IMR-90 (cell line): ENCODE measurements at regions not wholly inside any gene's neighbourhood (a gene's known extent, or its start where the extent isn't known, plus 50 kb on each side); places are given as distances from the start of the nearest gene placed in this dataset.

ENCODE experiments used
- ATAC-seq: fragments of 200-7000 bp; cut with Tn5 transposase; 2 replicates; pipeline ENCODE4 v1.9.1; 2020; ENCODE audit warnings: low read depth, mild to moderate bottlenecking, moderate library complexity
- BruUV-seq: library from RNA; stranded (reverse); fragments of 400-500 nt; replicated peaks from 2 replicates; lab custom pipeline; 2021; lab: Mats Ljungman, UMichigan
- CTCF ChIA-PET: fragments of 300-600 bp; formaldehyde crosslinking; extraction: SDS; loops from one replicate; lab custom pipeline; 2021; ENCODE audit warnings: antibody characterized with exemption; lab: Yijun Ruan, JAX
- POLR2A ChIA-PET: fragments of 300-600 bp; sonication (Branson Sonifier 250); formaldehyde crosslinking; loops from one replicate; lab custom pipeline; 2022; ENCODE audit warnings: antibody characterized with exemption; ENCODE audit not compliant: unreplicated experiment; lab: Charles Lee
- DNase-seq: peaks from one replicate; pipeline ENCODE4 v3.0.0; 2013
- H2AFZ ChIP-seq: replicated peaks from 2 replicates; pipeline ENCODE3; 2013; ENCODE audit warnings: low read length, mild to moderate bottlenecking; ENCODE audit not compliant: poor library complexity
- H2AK5ac ChIP-seq: 2 replicates; pipeline ENCODE4 v1.6.1; 2013; ENCODE audit warnings: low read depth, low read length, inconsistent platforms
- H2AK9ac ChIP-seq: replicated peaks from 2 replicates; pipeline ENCODE3; 2013; ENCODE audit warnings: mild to moderate bottlenecking, low read depth, low read length, moderate library complexity; ENCODE audit not compliant: poor library complexity
- H2BK120ac ChIP-seq: 2 replicates; pipeline ENCODE4 v1.6.1; 2013; ENCODE audit warnings: low read depth, low read length, inconsistent platforms
- H2BK15ac ChIP-seq: 3 replicates; pipeline ENCODE4 v1.6.1; 2013; ENCODE audit warnings: low read depth, low read length, inconsistent platforms
- H2BK20ac ChIP-seq: 2 replicates; pipeline ENCODE4 v1.6.1; 2013; ENCODE audit warnings: low read depth, mild to moderate bottlenecking, inconsistent platforms, low read length, moderate library complexity
- H2BK5ac ChIP-seq: 2 replicates; pipeline ENCODE4 v1.6.1; 2013; ENCODE audit warnings: mild to moderate bottlenecking, low read depth, low read length, inconsistent platforms; ENCODE audit not compliant: poor library complexity, severe bottlenecking
- H3K14ac ChIP-seq: replicated peaks from 2 replicates; pipeline ENCODE4 v1.6.1; 2013; ENCODE audit warnings: low read depth, low read length, inconsistent platforms
- H3K18ac ChIP-seq: 2 replicates; pipeline ENCODE4 v1.6.1; 2013; ENCODE audit warnings: low read depth, low read length, control low read depth
- H3K23ac ChIP-seq: 2 replicates; pipeline ENCODE4 v1.6.1; 2013; ENCODE audit warnings: low read depth, low read length, inconsistent platforms
- H3K27ac ChIP-seq: 2 replicates; pipeline ENCODE4 v1.5.1; 2013; ENCODE audit warnings: mild to moderate bottlenecking, control low read depth, low read length; ENCODE audit not compliant: insufficient read depth
- H3K27me3 ChIP-seq: 2 replicates; pipeline ENCODE4 v1.6.1; 2013; ENCODE audit warnings: low read length; ENCODE audit not compliant: control insufficient read depth, insufficient read depth
- H3K36me3 ChIP-seq: 2 replicates; pipeline ENCODE4 v1.6.1; 2013; ENCODE audit warnings: low read length, mixed read lengths; ENCODE audit not compliant: control insufficient read depth, insufficient read depth
- H3K4ac ChIP-seq: 2 replicates; pipeline ENCODE4 v1.6.1; 2013; ENCODE audit warnings: low read depth, low read length, inconsistent platforms
- H3K4me1 ChIP-seq: 2 replicates; pipeline ENCODE4 v1.6.1; 2013; ENCODE audit warnings: low read length, mixed read lengths; ENCODE audit not compliant: control insufficient read depth, insufficient read depth
- H3K4me2 ChIP-seq: 2 replicates; pipeline ENCODE4 v1.6.1; 2013; ENCODE audit warnings: low read depth, mild to moderate bottlenecking, control low read depth, low read length, moderate library complexity
- H3K4me3 ChIP-seq: 2 replicates; pipeline ENCODE4 v1.5.1; 2013; ENCODE audit warnings: low read depth, mild to moderate bottlenecking, control low read depth, low read length, moderate library complexity; ENCODE audit not compliant: insufficient read depth
- H3K56ac ChIP-seq: 2 replicates; pipeline ENCODE4 v1.6.1; 2013; ENCODE audit warnings: low read length, inconsistent platforms; ENCODE audit not compliant: insufficient read depth; ENCODE audit errors: extremely low read depth
- H3K79me1 ChIP-seq, 2 experiments: 2 replicates each; pipeline ENCODE4 v1.6.1; 2013; ENCODE audit warnings: low read length in 2 of 2, inconsistent platforms in 1 of 2, low read depth in 1 of 2
- H3K9ac ChIP-seq: 2 replicates; pipeline ENCODE4 v1.6.1; 2013; ENCODE audit warnings: low read depth, low read length, control low read depth
- H3K9me1 ChIP-seq: 2 replicates; pipeline ENCODE4 v1.6.1; 2013; ENCODE audit warnings: low read length, inconsistent platforms; ENCODE audit not compliant: insufficient read depth
- H3K9me3 ChIP-seq: 2 replicates; pipeline ENCODE4 v1.6.1; 2013; ENCODE audit warnings: low read length; ENCODE audit not compliant: control insufficient read depth, insufficient read depth
- H4K20me1 ChIP-seq: 2 replicates; pipeline ENCODE4 v1.6.1; 2013; ENCODE audit warnings: low read length, inconsistent platforms; ENCODE audit not compliant: insufficient read depth
- H4K5ac ChIP-seq: 2 replicates; pipeline ENCODE4 v1.6.1; 2013; ENCODE audit warnings: mild to moderate bottlenecking, low read depth, low read length, control low read depth
- H4K8ac ChIP-seq, 2 experiments: 2 replicates each; pipeline ENCODE4 v1.6.1; 2013; ENCODE audit warnings: low read depth in 2 of 2, low read length in 2 of 2, control low read depth in 1 of 2, inconsistent platforms in 1 of 2
- H4K91ac ChIP-seq: 2 replicates; pipeline ENCODE4 v1.6.1; 2013; ENCODE audit warnings: low read depth, low read length, inconsistent platforms; ENCODE audit not compliant: insufficient read depth
- BHLHE40 ChIP-seq: fragments of 150-350 bp; IDR thresholded peaks from 2 replicates; pipeline ENCODE4 v1.6.1; 2016; ENCODE audit warnings: mild to moderate bottlenecking, low read depth, low read length
- CEBPB ChIP-seq: IDR thresholded peaks from 2 replicates; pipeline ENCODE4 v1.6.1; 2012; ENCODE audit warnings: low read depth, low read length, improper control_type of control experiment
- MXI1 ChIP-seq: IDR thresholded peaks from 2 replicates; pipeline ENCODE4 v1.6.1; 2012; ENCODE audit warnings: low read depth, mild to moderate bottlenecking, low read length, moderate library complexity, borderline replicate concordance
- NFE2L2 ChIP-seq: fragments of 150-350 bp; IDR thresholded peaks from 2 replicates; pipeline ENCODE4 v1.6.1; 2016; ENCODE audit warnings: low read depth, mild to moderate bottlenecking, low read length
- RAD21 ChIP-seq: IDR thresholded peaks from 2 replicates; pipeline ENCODE4 v1.6.1; 2012; ENCODE audit warnings: low read length, improper control_type of control experiment
- SMC3 ChIP-seq: fragments of 150-350 bp; IDR thresholded peaks from 2 replicates; pipeline ENCODE4 v1.6.1; 2016; ENCODE audit warnings: low read depth, mild to moderate bottlenecking, antibody characterized with exemption, low read length, moderate library complexity
- WGBS, 2 experiments: methylation state at CpG; one replicate each; pipeline versions ENCODE4 v1.1.5 to v1.1.7; 2013; ENCODE audit warnings: missing lambda C conversion rate in 2 of 2; ENCODE audit not compliant: insufficient read length in 1 of 2; ENCODE audit errors: extremely low coverage in 2 of 2; 5-methylcytosine and 5-hydroxymethylcytosine counted together
- dilution Hi-C: fragments of 300-500 bp; cut with HindIII; formaldehyde crosslinking; loops from one replicate; pipeline ENCODE4 v1.14.3; 2018; ENCODE audit warnings: low sequenced_read_pairs; ENCODE audit not compliant: unreplicated experiment
- in situ Hi-C: fragments of 300-500 bp; cut with MboI; formaldehyde crosslinking; loops from 3 replicates; pipeline ENCODE4 v1.14.3; 2019; ENCODE audit warnings: low sequenced_read_pairs, inconsistent platforms, mixed read lengths
- intact Hi-C: fragments of 100-400 bp; cut with micrococcal nuclease; formaldehyde crosslinking; loops from 2 replicates; pipeline ENCODE4 v1.10.0; 2022
- TF ChIP-seq, protein P1 (sequence below): fragments of 150-350 bp; IDR thresholded peaks from 2 replicates; pipeline ENCODE4 v1.6.1; 2016; ENCODE audit warnings: low read depth, mild to moderate bottlenecking, low read length, moderate library complexity, borderline replicate concordance
- TF ChIP-seq, protein P2 (sequence below): conservative IDR thresholded peaks from 2 replicates; pipeline ENCODE4 v1.5.1; 2012; ENCODE audit warnings: mild to moderate bottlenecking, low read depth, low read length, improper control_type of control experiment

DNA sequence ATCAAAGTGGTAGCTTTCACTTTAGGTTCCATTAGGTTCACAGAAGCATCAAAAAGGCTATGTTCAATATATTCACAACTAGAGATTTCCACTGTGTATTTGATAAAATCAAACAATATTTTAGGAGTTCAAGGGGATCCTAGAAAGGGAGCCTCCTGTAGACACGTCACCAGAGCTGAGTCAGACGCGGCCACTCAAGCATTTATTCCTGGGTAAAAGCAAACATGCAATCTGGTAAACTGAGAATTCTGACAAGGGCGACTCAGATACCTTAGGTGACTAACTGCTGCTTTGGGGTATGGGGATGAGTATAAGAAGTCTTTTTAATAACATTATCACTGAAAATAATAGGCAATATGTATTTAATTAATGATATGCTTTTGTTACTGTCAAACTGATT lies 118.7 kb upstream of the HMGN3 start:
- no peak overlapping the region for H2BK5ac ChIP-seq
- no peak overlapping the region for H3K14ac ChIP-seq
- no peaks in the 10 kb centered on the region for H3K79me1 ChIP-seq
- dilution Hi-C loops (no loop called here), in situ Hi-C loops (no loop called here), intact Hi-C loops (no loop called here)
- TF ChIP-seq RAD21, result no peak
- TF ChIP-seq, protein P1, sequence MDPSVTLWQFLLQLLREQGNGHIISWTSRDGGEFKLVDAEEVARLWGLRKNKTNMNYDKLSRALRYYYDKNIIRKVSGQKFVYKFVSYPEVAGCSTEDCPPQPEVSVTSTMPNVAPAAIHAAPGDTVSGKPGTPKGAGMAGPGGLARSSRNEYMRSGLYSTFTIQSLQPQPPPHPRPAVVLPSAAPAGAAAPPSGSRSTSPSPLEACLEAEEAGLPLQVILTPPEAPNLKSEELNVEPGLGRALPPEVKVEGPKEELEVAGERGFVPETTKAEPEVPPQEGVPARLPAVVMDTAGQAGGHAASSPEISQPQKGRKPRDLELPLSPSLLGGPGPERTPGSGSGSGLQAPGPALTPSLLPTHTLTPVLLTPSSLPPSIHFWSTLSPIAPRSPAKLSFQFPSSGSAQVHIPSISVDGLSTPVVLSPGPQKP, result no peak
- TF ChIP-seq, protein P2, sequence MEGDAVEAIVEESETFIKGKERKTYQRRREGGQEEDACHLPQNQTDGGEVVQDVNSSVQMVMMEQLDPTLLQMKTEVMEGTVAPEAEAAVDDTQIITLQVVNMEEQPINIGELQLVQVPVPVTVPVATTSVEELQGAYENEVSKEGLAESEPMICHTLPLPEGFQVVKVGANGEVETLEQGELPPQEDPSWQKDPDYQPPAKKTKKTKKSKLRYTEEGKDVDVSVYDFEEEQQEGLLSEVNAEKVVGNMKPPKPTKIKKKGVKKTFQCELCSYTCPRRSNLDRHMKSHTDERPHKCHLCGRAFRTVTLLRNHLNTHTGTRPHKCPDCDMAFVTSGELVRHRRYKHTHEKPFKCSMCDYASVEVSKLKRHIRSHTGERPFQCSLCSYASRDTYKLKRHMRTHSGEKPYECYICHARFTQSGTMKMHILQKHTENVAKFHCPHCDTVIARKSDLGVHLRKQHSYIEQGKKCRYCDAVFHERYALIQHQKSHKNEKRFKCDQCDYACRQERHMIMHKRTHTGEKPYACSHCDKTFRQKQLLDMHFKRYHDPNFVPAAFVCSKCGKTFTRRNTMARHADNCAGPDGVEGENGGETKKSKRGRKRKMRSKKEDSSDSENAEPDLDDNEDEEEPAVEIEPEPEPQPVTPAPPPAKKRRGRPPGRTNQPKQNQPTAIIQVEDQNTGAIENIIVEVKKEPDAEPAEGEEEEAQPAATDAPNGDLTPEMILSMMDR, result no peak
- TF ChIP-seq MXI1, result no peak
- TF ChIP-seq NFE2L2, result no peak
- TF ChIP-seq BHLHE40, result no peak
- no peak for TF ChIP-seq SMC3
- TF ChIP-seq CEBPB, result no peak
- no peak overlapping the region for H2BK20ac ChIP-seq
- WGBS, 2 experiments, result no CpG with 5 or more reads among the region's 4 CpGs
- no peak overlapping the region for H3K9ac ChIP-seq
- no peak overlapping the region for H2AK5ac ChIP-seq
- H2AK9ac ChIP-seq, result no peak overlapping the region
- no peaks in the 10 kb centered on the region for H3K9me1 ChIP-seq
- H2BK15ac ChIP-seq, result no peak overlapping the region
- H3K27ac ChIP-seq, result no peak overlapping the region
- ATAC-seq (no peak), DNase-seq (no peak)
- no peak overlapping the region for H3K4ac ChIP-seq
- no peak overlapping the region for H3K18ac ChIP-seq
- POLR2A ChIA-PET, result no interaction called here
- H3K4me1 ChIP-seq, result no peaks in the 10 kb centered on the region
- H3K36me3 ChIP-seq, result no peaks in the 10 kb centered on the region
- no peak overlapping the region for H4K8ac ChIP-seq
- no peak overlapping the region for H3K4me3 ChIP-seq
- no peak overlapping the region for H4K5ac ChIP-seq
- H3K4me2 ChIP-seq, result no peak overlapping the region
- H2BK120ac ChIP-seq, result no peak overlapping the region
- no peaks in the 10 kb centered on the region for H3K9me3 ChIP-seq
- H3K56ac ChIP-seq, result no peak overlapping the region
- H3K23ac ChIP-seq, result no peak overlapping the region
- H3K27me3 ChIP-seq, result no peaks in the 10 kb centered on the region
- H2AFZ ChIP-seq, result no peak overlapping the region
- CTCF ChIA-PET, result no interaction called here
- no peaks in the 10 kb centered on the region for H4K20me1 ChIP-seq
- H4K91ac ChIP-seq, result no peak overlapping the region
- BruUV-seq, result no TSS peak
